NCI-H446 treated with DMSO at 0.1 percent for 48 hours (cell line): ENCODE measurements at regions not wholly inside any gene's neighbourhood (a gene's known extent, or its start where the extent isn't known, plus 50 kb on each side); places are given as distances from the start of the nearest gene placed in this dataset.
A peak's percentile ranks its signal among the peaks of the same experiment; 100 is the strongest.
"Not testable (repeated sequence)": the region's sequence is repeated elsewhere in the genome, so short reads cannot be mapped to it uniquely, and the experiment has no call there.

Experiments used
- DNase-seq: peaks from one replicate; lab custom pipeline; 2025; lab: John Stamatoyannopoulos, UW

DNA sequence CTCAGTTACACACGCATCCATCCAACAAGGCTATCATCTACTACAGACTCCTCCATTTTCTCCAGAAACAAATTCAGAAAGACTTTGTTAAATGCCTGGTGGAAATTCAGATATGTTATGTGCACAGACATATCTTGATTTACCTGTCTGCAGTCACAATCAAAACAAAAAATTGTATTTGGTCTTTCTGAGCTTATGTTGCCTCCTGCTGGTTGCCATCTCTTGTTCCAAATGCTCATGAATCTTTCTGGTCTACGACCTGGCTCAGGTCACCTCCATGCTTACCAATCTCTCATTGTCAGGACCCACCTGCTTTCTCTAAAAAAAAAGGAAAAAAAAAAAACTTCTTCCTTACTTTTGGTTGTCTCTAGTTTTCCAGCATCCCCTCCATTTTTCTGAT, 169.2 kb upstream of the PLXNC1 start:
- no peak for DNase-seq

DNA sequence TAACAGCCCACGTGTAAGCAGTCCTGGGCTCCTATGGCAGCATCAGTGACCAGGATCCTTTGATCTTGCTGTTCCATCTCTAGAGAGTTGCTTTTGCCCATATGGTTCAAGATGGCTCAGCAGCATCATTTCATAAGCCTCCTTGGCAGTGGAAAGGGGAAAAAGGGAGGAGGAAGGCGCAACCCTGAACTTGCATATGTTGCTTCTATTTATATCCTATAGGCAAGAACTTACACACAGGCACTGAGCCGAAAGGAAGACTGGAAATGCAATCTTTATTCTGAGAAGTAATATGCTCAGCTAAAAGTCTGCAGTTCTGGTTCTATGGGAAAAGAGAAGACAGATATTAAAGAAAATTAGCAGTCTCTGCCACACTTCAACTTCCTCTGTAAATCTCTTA, 167.7 kb upstream of the PLXNC1 start:
- peak; percentile 68 for DNase-seq

DNA sequence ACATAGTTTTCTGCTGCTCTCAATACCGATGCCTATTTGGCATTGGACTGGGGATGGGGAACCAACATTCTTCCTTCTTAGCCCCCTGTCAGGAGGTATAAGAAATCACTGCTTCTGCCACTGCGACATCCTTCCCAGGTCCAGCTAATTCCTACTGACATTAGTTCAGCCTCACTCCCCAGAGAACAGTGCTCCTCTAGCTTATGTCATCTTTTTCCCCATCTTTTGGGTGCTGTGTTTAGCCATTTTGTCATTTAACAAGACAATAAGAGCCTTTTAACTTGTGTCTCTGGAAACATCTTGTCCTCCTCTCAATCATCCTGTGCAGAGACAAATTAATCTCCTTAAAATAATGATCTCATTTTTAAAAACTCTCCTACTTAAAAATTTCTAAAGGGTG, 167.0 kb upstream of the PLXNC1 start:
- DNase-seq, result no peak

DNA sequence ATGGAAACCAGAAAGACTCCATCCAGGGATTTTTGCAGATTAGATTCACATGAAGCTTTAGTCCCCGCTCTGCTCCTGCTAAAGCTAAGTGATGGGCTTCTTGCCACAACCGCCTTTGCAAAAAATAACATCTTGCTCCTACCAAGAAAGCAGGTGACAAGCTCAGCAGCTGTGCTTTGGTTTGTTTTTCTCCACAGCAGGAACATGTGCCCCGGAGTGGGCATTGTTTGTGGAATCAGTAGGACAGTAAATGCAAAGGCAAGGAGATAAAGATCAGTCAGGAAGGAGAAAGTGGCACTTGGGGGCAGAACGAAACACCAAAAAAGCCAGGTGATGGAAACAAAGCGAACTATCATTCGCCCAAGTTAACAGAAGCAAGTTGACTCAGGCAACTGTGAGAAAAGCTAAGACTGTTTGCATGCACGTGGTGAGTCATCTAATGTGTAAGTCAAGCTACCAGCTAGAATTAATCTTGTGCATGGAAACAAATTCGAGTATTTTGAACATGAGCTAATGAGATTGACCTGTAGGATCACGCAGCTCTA, 165.5 kb upstream of the PLXNC1 start:
- no peak for DNase-seq

DNA sequence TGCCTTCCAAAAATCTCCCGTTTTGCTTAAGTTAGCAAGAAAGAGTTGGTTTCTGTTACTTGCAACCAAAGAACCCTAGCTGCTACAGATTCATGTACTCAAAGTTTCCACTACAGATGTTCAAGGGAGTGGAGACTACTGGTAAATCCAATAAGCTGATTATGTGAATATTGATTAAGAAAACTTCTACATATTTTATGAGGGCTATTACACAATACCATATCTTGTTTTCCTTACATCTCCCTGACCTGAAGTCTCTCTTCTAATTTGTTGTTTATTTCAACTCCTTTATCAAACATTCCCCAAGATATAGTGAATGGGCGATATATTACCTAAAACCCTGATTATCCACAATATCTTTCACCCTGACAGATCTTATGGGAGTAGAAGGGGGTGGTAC, 164.4 kb upstream of the PLXNC1 start:
- DNase-seq, result no peak

DNA sequence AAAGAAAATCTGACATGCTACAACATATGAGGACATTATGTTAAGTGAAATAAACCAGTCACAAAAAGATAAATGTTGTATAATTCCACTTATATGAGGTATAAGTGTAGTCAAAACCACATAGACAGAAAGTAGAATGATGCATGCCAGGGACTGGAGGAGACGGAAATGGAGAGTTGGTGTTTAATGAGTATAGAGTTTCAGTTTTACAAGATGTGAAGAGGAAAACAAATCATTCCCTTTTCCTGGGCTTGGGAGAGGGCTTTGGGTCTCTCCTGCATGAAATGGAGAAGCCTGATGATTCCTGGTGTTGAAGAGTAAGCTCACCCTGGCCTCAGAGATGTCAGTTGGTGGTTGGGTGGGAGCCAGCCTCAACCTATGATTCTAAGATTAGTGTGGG, 158.4 kb upstream of the PLXNC1 start:
- DNase-seq, result no peak

DNA sequence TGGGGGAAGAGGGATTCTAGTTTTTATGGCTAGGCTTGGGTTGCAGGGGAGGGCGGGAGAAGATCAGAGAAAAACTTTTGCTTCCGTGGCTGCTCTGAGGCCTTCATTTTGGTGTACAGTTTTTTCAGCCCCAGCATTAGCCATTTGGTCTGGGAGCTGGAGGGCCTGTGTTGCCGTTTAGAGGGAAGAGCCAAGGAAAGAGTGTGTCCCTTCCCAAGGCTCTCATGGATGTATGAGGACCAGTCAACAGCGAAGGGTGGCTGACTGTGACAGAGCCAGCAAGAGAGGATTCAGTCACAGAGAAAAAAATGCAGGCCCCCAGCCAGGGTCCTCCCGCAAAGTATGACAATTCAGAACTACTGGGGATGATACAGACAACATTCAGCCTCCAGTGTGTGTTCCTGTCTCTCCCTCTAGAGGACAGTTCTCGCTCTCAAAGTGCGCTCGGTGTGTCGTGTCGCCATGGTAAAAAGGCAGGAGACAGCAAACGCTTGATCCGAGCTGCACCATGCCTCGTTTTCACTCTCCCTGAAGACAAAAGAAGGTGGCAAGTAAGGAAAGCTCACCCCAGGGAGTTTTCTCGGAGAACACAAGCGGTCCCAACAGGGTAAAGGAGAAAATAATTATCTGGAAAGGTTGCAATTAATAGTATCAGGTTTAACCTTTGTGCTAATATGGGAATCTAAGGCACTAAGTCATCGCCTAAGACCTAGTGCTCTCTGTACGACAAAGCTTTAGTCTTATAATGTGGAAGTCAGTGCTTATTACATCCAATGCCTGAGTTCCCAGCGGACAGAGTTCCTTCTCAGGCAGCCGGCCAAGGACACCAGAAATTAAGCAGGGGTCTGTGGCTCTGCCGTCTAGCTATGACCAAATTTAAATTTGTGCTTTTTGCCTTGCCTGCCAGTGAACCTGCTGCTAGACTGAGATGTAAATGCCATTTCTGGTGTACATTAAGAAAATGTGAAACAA, 157.3 kb upstream of the PLXNC1 start:
- peak; percentile 26 for DNase-seq

DNA sequence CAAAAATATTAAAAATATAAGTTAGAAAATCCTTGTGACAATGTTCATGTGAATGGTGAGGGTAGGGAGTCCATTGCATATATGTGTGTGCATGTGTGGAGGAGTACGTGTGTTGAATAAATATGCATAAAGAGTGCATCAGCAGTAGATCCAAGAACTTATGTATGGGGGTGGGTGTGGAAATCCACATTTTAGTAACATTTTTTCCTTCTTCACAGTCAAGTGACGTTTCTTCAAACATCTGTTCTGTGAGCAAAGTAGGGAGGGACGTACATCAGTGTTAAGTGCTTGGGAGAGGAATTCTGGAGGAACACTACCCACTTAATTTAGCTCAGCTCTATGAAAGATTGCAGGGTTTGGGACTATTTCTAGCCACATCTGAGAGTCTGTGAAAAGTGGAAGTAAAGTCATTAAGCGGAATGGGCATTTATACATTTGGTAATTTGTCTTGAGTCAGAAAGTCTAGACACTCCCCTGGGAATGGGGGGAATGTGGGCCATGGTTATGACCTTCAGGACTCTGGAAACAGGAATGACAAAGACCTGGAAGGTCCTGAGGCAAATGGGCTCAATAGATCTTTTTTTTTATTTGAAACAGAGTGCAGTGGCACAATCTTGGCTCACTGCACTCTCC, 156.4 kb upstream of the PLXNC1 start:
- DNase-seq, result no peak

DNA sequence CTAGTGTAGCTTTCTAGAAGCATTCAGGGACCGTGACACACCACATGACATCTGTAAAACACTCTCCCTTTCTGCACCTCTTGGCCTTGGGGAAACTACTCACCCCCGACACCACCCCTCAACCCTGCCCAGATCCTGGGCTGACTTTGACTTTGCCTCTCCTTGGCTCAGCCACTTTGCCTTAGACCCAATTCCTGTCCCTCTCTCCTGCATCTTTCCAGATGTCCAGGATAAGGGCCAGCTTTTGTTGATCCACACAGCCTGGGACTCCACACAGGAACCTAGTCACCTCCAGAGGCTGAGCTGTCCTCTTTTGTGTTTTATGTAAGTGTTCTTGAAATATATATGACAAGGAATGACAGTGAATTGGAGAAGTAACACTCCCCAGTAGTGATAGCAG, 153.7 kb upstream of the PLXNC1 start:
- no peak for DNase-seq

DNA sequence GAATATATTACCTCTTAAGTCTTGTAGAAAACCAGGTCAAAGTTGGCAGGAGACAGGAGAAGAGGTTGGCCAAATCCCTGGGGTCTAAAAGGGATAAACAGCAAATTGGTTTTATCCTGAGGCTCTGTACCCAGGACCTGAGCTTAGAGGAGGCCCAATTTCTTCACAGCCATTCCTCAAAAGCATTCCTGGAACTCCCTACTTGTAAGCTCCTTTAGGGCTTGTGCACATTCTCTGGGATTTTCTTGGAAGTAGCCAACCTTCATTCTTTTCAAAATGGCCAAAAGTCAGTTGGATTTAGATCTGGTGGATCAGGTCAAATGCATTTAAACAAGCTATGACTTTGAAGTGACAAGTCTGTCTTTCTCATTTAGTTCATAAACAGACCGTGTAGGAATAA, 152.1 kb upstream of the PLXNC1 start:
- DNase-seq, result no peak

DNA sequence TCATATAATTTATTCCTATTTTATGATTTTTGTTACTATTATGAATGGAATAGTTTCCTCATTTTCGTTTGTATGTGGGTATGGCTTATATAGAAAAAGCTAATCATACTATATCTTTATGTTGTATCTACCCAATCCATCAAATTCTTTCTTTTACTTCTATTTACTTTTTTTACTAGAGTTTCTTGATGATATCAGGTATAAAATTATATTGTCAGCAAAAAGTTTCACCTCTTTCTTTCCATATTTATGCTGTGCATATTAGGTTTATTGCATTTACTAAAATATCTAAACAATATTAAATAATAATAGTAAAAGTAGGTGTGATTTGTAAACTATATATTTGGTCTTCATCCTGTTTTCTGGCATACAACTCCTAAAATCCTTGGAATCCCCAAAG, 146.7 kb upstream of the PLXNC1 start:
- no peak for DNase-seq

DNA sequence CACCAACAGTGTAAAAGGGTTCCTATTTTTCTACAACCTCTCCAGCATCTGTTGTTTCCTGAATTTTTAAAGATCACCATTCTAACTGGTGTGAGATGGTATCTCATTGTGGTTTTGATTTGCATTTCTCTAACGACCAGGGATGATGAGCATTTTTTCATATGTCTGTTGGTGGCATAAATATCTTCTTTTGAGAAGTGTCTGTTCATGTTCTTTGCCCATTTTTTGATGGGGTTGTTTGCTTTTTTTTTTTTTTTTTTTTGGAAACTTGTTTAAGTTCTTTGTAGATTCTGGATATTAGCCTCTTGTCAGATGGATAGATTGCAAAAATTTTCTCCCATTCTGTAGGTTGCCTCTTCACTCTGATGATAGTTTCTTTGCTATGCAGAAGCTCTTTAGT, 145.5 kb upstream of the PLXNC1 start:
- DNase-seq, result not testable (repeated sequence)

DNA sequence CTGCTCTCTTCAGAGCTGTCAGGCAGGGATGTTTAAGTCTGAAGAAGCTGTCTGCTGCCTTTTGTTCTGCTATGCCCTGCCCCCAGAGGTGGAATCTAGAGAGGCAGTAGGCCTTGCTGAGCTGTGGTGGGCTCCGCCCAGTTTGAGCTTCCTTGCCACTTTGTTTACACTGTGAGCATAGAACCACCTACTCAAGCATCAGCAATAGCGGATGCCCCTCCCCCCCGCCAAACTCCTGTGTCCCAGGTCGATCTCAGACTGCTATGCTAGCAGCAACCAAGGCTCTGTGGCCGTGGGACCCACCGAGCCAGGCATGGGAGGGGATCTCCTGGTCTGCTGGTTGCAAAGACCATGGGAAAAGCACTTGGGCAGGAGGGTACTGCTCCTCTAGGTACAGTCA, 140.5 kb upstream of the PLXNC1 start:
- not testable (repeated sequence) for DNase-seq

DNA sequence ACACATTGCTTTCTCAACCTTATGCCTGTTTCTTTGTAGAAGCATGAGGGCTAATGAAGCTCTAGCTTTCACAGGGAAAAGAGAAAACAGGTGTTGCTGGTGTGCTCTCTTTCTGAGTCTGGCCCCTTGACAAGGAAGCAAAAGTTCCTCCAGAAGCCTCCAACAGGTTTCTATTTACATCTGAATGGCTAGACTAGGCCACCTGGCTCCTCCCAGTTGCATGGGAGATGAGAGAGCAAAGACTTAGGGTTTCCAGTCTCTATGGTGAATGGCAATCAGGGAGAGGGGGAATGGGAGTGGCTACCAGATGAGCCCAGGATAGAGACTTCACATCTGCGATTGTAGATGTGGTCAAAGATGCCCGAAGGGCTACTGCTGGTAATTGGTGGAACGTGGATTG, 138.1 kb upstream of the PLXNC1 start:
- DNase-seq, result no peak

DNA sequence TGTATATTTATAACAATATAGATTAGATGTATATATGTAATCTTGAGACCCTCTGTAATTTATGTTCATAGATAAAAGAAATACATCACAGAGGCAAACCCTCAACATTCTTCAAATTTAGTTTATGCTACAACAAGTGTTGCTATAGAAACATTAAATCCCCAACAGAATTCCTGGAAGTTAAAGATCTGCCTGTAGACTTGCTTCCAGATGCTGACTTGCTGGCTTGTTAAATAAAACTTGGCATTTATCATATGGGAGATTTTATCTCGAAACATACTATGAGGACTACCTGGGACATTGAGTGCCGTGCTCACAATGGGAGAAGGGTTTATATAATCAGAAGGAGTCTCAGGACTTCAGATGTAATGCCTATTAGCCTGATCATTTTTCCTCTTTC, 136.3 kb upstream of the PLXNC1 start:
- DNase-seq, result no peak

DNA sequence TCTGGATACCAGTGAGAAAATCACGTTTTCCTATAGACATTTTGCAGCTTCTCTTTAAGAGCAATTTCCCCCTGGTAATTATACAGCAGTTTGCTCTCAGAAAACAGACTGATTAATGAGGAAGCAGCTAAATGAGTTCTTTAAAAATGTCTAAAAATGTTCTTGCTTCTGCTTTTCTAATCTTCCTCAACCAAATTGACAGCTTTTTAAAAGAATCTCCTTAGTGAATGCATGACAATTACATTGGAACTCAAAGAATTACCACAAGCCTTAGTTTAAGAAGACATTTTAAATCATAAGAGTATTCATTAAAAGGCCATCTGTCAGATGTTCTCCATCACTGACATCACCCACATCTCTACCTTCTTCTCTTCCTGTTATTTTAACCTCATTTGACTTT, 135.8 kb upstream of the PLXNC1 start:
- no peak for DNase-seq

DNA sequence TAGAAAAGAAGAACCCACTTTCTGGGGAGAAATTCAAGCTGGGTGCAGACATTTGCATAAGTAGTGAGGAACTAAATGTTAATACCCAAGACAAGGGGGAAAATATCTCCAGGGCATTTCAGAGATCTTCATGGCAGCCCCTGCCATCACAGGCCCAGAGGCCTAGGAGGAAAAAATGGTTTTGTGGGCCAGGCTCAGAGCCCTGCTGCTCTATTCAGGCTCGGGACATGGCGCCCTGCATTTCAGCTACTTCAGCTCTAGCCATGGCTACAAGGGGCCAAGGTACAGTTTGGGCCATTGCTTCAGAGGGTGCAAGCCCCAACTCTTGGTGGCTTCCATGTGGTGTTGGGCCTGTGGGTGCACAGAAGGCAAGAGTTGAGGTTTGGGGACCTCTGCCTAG, 131.1 kb upstream of the PLXNC1 start:
- DNase-seq, result not testable (repeated sequence)

DNA sequence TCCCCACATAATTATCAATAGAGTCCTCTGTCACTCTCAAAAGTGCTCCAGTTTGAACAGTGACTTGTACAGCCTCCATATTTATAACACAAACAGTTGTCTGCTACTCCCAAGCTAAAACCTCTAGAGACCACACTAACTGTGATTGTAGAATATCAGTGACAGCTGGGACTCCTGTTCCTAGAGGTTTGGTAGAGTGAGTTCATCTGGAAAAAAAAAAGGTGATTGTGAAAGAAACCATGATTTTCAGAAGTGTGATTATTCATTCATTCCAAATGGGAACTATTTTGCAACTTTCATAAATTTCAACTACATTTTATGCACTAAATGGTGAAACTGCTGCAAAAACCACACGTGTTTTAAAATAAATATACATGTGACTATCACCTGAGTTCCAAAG, 128.0 kb upstream of the PLXNC1 start:
- peak; percentile 11 for DNase-seq

DNA sequence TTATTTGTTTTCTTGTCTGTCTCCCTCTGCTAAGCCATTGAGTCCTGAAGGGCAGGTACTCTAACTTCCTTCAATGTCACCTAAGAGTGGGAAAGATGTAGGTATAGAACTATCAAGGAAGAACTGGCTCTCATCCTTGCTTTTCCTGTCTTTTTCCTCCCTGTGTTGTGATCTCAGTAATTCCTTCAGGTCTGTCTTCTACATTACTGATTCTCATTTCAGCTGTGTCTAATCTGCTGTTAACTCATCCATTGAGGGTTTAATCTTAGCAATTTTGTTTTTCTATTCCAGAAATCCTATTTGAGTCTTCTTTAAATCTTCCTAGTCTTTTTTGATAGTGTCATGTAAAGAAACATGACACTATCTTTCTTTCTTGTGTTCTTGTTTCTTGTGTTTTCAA, 124.5 kb upstream of the PLXNC1 start:
- no peak for DNase-seq

DNA sequence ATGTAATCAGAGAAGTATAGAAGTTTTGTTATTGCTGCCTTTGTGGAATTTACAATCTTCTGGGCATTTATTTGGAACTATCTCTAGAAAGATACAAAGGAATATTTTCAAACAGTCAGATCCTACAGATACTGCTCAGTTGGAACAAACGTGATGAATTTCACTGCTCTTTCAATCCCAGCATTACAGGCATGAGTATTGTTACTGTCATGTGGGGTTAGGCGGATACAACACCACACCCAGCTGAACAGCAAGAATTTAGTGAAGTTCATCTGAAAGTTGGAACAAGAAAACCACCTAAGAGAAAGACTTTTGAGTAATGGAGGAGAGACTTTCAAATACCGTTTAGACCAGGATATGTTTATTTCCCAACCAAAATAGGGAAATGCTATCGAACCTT, 123.3 kb upstream of the PLXNC1 start:
- no peak for DNase-seq

DNA sequence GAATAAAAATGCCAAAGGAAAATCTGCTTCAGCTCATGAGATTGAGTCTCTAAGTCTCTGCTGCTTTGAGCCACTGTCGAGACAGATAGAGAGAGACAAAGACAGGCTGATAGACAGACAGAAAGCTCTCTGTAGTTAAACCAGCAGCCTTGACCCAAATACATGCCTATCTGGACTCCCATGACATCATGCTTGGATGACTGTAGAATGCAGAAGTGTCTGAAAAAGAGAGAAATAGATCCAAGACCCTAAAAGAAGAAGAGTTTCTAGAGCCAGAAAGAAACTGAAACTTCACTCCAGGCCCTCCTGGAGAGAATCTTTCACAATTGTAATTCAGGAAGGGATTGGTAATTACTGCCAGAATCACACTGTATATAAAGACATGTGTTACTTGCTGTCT, 122.6 kb upstream of the PLXNC1 start:
- no peak for DNase-seq

DNA sequence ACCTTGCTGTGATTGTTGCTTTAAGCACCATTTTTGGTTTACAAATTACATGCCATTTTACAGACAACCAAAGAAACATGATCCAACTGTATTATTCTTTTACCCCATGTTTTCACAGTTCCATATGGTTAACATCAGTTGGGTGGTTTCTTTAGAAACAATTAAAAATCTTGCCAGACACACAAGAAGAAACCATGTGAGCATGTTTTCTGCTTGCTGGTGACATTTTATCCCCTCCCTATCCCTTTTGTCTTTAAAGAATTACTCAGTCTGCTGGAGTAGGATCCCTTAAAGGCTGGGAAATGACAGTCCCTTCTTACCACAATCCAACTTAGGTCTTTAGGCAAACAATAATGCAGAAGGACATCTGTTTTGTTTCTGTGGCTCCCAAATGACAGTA, 121.8 kb upstream of the PLXNC1 start:
- no peak for DNase-seq

DNA sequence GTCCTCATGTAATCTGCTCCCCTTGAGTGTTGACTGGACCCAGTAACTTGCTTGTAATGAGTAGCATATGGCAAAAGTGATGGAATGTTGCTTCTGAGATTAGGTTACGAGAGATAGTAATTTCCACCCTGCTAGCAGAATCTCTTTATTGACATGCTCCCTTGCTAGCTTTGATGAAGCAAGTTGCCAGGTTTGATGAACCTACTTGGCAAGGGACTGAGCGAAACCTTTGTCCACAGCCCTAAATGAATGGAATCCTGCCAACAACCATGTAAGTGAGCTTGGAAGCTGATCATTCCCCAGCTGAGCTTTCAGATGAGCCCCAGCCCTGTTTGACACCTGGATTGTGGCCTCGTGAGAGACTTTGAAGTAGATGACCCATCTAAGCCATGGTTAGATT, 120.8 kb upstream of the PLXNC1 start:
- DNase-seq, result peak; percentile 3
